Choroid plexus epithelial cell (primary cell): ENCODE measurements at regions not wholly inside any gene's neighbourhood (a gene's known extent, or its start where the extent isn't known, plus 50 kb on each side); places are given as distances from the start of the nearest gene placed in this dataset.

Experiments
- DNase-seq: peaks from one replicate; pipeline ENCODE4 v3.0.0-alpha.2; 2010; ENCODE audit warnings: low read depth
- H3K4me3 ChIP-seq: 2 replicates; pipeline ENCODE4 v1.5.1; 2011; ENCODE audit warnings: low read depth, mild to moderate bottlenecking, control low read depth, low read length, moderate library complexity
- TF ChIP-seq, protein P1 (sequence below): conservative IDR thresholded peaks from 2 replicates; pipeline ENCODE4 v1.5.1; 2011; ENCODE audit warnings: low read depth, mild to moderate bottlenecking, control low read depth, inconsistent platforms, low read length, moderate library complexity

DNA sequence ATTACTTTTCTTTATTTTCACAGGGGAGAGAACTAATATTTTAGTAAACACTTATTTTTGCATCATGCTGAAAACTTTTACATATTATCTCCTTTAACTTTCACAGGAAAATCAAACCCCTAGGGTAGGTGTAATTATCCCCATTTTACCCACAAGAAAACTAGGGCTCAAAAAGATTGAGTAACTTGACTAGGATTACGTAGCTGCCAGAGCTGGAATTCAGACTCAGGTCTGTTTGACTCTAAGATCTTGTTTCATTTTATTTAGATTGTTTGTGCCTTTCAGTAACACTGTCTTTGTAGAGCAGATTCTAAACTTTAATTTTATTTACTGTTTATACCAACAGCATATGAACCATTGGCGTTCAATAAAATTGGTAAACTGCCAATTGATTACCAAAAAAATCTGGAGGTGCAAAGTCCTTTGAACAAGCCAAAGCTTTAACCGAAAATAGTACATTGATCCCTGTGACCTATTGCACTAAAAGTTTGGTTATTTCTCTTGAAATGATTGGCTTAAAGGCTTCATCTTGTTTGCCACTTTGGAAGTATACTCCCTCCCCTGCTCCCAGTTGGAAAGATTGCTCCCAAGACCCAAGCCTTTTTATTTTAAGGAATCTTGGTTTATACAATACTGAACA, 71.0 kb upstream of the WDR26 start:
- DNase-seq = no peak
- TF ChIP-seq, protein P1, sequence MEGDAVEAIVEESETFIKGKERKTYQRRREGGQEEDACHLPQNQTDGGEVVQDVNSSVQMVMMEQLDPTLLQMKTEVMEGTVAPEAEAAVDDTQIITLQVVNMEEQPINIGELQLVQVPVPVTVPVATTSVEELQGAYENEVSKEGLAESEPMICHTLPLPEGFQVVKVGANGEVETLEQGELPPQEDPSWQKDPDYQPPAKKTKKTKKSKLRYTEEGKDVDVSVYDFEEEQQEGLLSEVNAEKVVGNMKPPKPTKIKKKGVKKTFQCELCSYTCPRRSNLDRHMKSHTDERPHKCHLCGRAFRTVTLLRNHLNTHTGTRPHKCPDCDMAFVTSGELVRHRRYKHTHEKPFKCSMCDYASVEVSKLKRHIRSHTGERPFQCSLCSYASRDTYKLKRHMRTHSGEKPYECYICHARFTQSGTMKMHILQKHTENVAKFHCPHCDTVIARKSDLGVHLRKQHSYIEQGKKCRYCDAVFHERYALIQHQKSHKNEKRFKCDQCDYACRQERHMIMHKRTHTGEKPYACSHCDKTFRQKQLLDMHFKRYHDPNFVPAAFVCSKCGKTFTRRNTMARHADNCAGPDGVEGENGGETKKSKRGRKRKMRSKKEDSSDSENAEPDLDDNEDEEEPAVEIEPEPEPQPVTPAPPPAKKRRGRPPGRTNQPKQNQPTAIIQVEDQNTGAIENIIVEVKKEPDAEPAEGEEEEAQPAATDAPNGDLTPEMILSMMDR = no peak
- no peak overlapping the region for H3K4me3 ChIP-seq

DNA sequence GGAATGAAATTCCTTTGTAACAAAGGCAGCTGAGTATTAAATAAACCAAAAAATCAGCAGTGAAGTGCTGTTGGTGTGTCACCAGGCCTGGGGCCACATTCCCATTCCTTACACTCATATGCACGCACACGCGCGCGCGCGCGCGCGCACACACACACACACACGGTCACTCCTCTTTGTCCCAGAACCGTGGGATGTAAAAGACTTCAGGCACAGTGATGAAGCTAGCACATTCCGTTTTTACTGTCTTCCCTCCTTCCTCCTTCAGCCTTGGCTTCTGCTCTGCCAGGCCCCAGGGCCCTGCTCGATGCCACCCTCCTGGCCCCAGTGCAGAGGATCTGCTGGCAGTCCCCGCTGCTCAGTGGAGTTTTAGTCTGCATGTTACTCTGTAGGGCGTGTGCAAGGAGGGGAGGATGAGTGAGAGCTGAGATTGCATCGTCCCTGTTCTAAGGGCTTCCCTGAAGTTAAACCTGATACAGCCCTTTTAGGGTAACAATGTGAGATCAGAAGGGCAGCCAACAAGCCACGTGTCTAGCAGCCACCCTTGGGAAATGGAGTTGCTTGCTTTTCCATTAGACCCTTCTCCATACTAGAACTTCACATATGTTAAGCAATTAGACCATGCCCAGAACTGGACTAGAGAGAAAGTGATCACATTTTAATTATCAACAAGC, 71.7 kb upstream of the WDR26 start:
- H3K4me3 ChIP-seq = no peak overlapping the region
- TF ChIP-seq, protein P1 = no peak
- DNase-seq = no peak

DNA sequence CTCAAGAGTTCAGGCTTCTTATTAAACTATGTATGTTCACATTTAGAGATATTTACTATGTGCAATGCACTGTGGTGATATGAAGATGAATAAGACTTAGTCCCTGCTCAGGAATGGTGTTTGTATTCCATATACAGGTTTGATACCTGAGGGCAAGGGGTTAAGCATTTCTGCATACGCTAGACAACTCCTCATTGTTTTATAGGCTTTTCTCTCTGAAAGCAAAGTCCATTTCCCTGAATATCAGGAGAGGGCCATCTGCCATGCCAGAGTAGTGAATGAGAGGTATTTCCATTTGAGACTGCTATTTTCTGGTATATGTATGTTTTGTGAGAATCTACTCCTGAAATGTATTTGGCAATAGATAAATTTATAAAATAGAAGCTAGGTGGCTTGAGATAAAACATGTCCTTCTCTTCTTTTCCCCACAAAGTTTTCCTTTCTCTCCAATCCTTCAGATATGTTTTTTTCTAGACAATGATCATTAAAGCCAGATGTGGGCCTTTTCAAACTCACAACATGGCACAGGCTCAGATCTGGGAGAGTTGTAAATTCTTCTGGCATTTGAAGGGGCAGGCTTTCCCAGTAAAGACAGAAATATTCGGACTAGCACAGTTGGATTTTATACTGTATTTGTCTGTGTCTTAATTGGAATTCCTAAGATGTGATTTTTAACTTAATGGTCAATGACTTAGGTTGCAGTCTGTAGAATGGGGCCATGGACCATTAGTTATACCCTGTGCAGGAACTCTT, 73.3 kb upstream of the WDR26 start:
- no peak overlapping the region for H3K4me3 ChIP-seq
- TF ChIP-seq, protein P1 = no peak
- DNase-seq = no peak

DNA sequence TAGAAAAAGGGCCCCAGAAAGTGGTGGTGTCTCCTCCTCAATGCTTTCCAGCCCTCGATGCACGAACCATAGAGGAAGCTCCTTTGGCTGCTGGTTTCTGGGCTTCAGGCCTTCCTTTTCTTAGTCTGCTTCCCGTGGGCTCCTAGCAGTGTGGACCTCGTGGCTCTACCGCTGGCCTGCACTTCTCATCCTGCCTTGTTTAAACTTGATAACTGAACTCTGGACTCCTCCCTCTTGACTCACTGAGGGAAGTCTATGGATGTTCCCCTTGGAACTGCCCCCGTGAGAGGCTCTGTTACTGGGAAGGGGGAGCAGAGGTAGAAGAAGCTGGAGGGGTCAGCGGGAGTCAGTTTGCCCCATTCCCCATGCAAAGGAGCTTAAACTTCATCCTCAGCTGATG, 75.3 kb upstream of the WDR26 start:
- DNase-seq = no peak
- TF ChIP-seq, protein P1 = no peak
- H3K4me3 ChIP-seq = no peak overlapping the region

DNA sequence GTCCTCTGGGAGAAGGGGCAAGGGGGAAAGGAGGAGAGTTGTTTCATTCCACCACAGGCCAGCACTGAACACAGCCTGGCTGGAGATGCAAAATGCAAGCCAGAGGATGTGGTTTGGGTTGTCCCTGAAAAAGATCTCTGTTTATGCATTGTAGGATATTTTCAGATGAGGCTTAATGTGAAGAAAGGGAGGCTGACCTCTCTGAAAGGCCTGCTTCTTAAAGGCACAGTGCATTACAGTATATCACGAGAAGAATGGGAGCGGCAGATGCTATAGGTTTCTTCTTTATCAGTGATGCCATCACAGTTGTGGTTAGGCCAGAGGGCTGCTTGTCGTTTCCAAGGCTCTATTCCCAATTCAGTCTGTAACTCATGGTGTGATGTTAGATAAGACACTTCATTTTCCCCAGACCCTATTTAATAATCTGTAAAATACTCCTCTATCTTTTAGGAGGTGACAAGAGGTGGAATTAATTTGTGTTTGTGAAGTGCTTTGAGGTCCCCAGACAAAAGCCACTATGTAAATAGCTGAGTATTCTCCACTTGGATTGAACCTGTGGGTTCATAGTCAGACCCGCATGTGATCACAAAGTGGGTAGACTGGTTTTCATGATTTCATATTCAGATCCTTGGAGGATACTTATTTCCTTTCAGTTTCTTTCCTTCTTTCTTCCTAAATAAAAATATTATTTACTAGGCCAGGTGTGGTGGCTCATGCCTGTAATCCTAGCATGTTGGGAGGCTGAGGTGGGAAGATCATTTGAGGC, 76.5 kb upstream of the WDR26 start:
- no peak overlapping the region for H3K4me3 ChIP-seq
- DNase-seq = peak; percentile 74
- TF ChIP-seq, protein P1 = no peak

DNA sequence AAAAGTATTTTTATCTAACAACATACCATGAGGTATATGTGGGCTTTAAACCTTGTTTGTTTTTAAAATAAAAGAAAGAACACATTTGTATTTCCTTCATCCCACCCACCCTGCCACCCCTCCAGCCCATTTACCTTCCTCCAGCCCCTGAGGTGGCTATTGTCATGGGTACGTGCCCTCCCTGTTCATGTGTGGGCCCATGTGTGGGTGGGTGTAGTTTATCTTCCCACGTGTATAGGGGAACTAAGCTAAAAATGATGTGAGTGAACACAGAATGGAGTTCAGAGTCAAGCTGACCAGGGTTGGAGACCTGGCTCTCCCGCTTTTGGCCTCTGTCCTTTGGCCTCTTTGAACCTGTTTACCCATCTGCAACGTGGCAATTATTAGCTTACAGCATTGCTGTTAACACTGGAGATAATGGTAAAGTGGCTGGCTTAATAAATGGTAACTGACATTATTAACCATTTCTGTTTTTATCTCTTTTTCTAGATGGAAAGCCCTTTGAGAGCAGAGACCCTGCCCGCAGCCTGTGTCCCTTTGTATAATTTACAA, 78.1 kb upstream of the WDR26 start:
- no peak overlapping the region for H3K4me3 ChIP-seq
- no peak for DNase-seq
- TF ChIP-seq, protein P1 = no peak
